NCI-H345 treated with DMSO at 0.1 percent for 48 hours (cell line): ENCODE measurements at regions not wholly inside any gene's neighbourhood (a gene's known extent, or its start where the extent isn't known, plus 50 kb on each side); places are given as distances from the start of the nearest gene placed in this dataset.
"Not testable (repeated sequence)": the region's sequence is repeated elsewhere in the genome, so short reads cannot be mapped to it uniquely, and the experiment has no call there.

ENCODE experiments used
- DNase-seq: peaks from one replicate; lab custom pipeline; 2025; ENCODE audit not compliant: unreplicated experiment; lab: John Stamatoyannopoulos, UW

DNA sequence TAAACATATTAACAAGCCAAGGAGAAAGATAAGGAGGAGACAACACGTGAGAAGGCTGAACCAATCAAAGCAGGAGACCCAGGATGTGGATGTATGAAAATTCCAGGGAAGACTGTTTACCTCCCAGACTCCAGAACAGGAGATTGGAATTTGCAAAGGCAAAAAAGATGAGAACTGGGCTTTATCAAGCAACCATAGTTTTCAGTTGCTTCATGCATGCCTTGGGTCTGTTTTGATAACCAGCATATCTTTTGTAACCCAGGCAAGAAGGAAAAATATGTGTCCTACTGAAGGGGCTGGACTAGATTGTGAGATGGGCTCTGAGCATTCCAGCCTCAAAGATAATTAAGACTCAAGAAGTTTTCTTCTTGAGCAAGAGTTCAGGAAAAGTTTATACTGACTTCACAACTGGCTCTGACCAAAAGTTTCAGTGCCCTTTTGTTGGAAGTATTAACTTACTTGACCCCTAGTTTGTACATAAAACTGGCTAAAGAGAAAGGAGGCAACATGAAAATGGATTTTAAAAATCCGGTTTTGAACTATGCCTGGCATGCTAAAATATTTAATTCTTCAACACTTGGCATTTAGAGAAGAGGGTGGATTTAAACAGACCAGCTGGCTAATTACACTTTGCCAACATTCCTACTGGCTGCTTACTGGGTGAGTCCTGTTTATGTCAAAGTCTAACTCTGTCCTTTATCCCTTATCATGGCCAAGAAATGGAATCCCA lies 79.3 kb upstream of the CD28 start:
- no peak for DNase-seq

DNA sequence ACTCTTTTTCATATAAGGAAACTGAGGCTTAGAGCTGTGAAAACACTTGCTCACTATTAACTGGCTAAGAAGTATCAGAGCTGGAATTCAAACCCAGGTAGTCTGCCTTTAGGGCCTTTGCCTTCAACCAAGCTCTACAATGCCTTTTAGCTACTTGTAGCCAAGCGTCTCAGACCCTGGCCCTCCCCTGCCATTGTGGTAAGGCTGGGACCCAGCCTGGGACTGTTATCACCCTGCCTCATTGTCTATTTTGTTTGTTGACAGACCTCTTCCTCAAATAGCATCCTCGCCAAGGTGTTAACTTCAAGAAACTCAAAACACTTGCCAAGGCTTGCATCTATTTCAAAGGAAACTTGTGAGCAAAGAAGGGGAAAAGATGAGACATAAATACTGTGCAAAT lies 76.7 kb upstream of the CD28 start:
- DNase-seq: no peak

DNA sequence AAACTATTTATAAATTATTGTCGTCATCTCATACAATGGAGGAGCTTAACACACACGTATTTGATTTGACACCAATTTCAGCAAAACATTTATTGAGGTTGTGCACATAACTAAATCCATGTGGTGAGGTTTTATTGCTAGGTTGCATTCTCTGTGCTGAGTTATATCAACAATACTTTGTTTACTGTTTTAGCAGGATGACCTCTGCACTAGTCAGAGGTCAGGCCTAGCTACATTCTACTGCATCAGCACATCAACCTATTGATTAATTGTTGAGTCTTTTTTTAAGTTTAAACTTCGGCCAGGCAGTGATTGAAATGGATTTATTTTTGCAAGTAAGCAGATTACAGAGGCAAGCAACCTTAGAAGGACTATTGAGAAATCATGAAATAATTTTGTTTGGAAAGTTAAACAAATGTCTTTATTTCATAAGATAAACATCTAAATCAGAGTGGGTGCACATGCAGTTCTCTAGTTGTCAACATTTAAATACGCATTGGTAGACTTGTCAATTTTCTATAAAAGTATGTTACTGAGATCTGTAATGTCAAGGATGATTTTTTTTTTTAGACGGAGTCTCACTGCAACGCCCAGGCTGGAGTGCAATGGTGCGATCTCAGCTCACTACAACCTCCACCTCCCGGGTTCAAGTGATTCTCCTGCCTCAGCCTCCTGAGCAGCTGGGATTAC lies 75.2 kb upstream of the CD28 start:
- no peak for DNase-seq

DNA sequence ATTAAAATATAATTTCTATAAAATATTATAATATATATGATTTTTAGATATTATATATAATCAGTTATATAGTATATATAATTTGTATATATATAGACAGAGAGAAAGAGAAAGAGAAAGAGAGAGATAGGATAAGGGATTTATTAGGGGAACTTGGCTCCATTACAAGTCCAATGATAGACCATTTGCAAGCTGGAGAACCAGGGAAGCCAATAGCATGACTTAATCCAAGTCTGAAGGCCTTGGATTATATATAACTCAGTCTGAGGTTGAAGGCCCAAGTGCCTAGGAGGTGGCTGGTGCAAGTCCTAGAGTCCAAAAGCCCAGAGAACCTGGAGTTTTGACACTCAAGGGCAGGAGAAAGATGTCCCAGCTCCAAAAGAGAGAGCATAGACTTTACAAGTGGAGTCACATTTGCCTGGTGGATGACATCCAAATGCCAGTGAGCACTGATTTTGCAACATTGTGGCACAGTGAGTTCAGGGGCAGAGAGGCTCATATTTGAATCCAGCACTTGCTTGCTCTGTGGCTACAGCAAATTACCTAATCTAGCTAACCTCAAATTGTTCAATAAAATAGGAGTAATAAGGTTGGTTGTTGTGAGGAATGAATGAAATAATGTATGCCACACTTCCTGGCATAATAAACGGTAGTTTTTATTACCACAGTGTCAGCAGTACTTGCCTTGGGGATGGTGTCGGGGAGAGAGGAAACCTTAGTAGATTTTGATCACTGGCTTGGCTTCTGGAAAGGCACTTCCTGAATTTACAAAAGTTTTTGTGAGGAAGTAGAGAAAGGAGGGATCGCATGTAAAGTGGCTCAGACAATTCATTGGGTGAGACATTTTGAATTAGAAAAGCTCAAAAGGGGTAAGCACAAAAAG lies 69.6 kb upstream of the CD28 start:
- no peak for DNase-seq

DNA sequence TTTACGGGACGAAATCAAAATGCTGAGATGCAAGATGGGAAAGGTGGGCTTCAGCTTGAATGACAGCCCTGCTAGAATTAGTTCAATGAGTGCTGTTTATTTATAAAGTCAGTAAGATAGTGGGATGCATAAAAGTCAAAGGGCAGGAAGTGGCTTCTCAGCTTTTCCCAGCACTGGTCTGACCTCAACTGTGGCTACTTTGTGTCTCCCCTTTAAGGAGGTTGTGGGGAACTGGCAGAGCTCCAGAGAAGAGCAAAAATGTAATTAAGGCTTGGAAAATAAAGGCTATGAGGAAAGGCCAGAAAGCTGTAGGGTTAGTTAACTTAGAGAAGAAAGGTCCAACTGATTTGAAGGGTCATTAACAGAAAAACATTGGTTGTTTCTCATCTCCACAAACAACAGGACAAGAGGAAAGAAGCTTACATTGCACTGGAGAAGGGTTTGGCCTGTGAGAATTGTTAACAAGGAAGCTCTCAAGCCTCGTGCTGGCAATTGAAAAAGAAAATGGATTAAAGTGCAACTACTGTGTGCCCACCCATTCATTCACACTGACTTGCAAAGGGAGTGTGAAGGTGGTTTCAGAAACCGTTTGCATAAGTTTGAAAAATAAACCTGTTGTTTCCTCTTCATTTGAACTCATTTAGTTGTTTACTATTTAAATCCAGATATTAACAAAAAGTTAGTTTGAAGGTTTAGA lies 68.8 kb upstream of the CD28 start:
- DNase-seq: no peak

DNA sequence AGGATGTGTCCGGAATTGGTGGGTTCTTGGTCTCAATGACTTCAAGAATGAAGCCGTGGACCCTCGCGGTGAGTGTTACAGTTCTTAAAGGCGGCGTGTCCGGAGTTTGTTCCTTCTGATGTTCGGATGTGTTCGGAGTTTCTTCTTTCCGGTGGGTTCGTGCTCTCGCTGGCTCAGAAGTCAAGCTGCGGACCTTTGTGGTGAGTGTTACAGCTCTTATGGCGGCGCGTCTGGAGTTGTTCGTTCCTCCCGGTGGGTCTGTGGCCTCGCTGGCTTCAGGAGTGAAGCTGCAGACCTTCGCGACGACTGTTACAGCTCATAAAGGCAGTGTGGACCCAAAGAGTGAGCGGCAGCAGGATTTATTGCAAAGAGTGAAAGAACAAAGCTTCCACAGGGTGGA lies 64.6 kb upstream of the CD28 start:
- DNase-seq: not testable (repeated sequence)

DNA sequence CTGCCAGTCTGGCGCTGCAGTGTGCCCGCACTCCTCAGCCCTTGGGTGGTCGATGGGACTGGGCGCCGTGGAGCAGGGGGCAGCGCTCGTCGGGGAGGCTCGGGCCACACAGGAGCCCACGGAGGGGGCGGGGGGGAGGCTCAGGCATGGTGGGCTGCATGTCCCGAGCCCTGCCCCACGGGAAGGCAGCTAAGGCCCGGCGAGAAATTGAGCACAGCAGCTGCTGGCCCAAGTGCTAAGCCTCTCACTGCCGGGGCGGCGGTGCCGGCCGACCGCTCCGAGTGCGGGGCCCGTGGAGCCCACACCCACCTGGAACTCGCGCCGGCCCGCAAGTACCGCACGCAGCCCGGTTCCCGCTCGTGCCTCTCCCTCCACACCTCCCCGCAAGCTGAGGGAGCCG lies 63.6 kb upstream of the CD28 start:
- not testable (repeated sequence) for DNase-seq

DNA sequence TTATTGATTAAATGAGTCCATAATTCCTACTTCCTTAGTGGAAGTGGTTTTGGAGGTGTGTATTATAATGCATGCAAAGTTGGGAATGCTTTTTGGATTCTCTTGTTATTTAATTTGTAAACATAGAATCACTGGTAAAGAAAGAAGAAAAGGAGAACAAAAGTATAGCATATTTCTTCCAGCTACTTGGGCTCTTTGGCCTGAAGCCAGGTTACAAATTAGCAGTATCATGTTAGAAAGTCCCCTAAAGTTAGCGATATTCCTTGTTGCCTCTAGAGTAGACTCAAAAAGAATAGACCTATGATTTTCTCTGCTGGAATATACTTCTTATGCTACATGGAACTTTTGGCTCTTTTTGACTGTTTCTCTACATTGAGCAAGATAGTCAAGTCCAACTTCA lies 60.6 kb upstream of the CD28 start:
- DNase-seq: no peak

DNA sequence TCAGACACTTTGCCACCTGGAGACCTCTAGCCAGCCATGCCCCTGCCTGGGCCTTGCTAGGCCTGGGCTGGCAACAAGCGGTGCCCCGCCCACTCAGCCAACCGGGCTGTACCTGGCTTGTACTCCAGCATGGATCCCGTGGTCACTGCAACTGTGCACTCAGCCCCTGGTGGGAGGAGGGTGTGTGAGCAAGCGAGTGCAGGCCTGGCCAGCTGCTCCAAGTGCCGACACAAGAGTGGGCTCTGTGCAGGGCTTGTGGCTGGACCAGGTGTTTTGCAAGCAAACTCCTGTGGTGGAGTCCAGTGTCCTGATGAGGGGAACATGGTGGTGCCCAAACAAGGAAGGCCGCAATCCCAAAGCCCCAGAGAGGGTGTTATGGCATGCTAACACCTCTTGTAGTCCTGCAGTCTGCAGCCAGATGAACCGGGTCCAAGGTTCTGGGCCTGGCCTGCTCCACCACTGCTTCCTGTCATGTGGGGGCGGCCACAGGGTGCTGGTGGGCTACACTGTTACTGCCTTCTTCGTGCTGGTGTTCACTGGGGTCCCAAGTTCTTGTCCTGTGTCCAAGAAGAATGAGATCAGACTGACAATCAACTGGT lies 60.1 kb upstream of the CD28 start:
- no peak for DNase-seq

DNA sequence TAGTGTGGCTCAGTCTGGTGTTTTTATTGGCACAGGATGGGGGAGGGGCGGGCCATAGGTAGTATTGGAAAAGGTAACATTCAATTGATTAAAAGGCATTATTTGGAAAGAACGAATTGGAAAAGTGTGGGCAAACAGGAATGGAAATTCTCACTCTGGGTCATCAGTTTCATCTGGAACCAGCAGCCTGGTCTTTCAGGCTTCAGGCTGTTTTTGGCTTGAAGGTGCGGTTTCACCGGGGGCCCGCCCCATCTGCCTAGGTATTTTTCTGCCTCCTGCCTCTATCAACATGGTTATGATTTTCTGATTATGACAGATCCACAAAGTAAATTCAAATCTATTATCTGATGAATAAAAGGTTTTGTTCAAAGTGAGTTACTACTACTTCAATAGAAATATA lies 59.5 kb upstream of the CD28 start:
- no peak for DNase-seq

DNA sequence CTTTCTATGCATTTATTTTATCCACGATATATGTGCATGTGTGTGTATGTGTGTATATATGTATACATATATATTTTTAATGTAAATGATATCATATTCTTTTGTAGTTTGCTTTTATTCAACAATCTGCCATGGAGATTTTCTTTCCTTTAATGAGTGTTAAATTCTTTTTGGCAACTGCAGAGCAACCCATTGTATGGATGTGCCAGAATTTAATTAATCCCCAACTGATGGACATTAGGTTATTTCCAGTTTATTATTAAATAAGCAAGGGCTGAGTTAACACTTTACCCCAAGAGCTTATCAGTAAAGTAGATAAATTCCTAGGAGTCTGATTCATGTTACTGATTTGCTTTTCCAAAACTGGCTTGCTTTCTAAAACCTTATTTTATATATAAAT lies 58.9 kb upstream of the CD28 start:
- no peak for DNase-seq

DNA sequence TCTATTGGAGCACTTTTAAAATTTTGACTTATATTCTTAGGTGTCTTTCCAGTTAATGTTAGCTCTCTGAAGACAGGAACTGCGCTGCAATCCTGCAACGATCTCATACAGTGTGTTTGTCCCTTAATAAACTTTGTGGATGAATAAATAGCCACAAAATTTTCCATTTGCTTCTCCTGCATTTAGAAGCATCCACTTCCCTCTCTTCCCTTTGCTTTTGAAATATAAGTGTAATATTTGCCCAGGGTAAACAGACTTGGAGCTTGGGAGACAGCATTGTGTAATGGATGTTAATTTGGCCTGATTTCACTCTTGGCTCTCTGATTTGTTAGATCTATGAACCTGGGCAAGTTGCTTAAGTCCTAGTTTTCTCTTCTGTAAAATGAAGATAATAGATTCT lies 58.2 kb upstream of the CD28 start:
- no peak for DNase-seq

DNA sequence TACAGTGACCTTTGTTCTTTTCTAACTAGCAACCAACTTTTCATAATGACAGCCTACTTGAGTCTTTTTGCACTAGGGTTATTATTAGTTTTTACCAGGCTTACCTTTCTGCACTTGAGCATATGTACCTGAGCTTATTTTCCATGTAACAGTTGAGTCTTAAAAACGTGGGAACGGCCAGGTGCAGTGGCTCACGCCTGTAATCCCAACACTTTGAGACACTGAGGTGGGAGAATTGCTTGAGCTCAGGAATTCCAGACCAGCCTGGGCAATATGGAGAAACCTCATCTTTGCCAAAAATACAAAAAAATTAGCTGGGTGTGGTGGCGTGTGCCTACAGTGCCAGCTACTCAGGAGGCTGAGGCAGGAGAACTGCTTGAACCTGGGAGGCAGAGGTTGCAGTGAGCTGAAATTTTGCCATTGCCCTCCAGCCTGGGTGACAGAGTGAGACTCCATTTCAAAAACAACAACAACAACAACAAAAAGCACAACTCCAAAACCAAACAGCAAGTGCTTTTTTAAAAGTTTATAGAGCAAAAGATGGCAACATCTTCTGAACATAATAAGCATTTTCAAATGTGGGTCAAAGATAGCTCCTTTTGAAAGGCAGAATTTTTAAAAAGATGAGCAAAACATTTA lies 57.1 kb upstream of the CD28 start:
- peak; percentile 5 for DNase-seq

DNA sequence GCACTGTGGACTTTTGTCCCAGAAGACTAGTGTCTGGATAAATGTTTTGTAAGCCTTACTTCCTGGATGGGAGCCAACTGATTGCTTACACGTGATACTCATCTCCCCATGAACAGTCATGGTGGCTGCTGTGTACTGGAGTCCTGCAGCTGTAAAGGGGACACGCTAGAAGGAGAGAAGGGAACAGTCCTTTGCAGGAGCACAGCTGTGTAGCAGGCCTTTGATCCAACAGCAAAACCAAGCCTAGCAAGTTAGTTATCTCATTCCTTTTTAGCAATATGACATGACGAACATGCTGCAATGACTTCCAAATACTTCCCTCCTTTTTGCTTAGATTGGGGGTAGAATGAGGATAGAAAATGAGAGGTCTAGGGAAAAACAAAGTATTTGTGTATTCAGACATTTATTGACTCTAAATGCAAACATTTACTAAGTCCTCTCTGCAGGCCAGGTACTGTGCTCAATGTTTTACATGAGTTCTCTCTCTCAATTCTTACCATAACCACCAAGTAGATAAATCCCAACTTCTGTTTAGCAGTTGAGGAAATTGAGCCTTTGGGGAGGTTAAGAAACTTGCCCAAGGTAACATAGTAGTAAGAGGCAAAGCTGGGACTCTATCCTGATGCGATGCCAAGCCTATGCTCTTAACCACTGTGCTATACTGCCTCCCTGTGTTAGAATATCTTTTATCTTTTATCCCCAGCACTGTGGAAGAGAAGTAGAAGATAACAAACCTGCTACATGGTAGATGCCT lies 55.4 kb upstream of the CD28 start:
- peak; percentile 93 for DNase-seq

DNA sequence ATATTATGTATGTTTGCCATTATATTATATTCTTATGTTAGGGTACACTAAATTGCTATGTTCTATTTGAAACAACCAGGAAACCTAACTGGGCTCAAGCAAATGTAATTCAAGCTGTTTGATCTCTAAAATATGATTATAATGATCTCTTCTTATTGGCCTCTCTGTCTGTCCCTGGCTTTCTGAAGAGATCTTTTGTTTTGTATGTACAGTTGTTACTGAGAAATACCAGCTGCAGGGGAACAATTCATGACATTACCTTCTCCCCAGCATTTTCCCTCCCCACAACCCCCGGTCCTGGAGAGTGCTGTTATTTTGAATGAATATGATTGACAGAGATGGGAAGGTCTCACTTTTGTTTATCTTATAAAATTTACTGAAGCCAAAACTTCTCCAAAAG lies 54.8 kb upstream of the CD28 start:
- no peak for DNase-seq

DNA sequence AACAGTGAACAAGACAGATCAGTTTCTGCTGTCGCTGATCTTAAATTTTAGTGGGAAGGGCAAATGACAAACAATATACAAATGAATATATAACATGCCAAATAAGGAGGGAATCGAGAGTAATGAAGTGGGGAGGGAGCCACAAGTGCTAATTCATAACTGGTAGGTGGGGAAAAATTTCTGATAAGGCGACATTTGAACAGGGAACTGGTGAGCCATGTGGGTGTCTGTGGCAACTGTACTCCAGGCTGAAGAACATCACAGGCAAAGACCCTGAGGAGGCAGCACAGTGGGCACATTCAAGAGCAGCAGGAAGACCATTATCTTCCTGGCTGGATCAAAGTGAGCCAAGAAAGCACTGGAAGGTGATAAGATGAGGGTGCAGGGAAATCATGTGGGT lies 51.6 kb upstream of the CD28 start:
- DNase-seq: no peak

DNA sequence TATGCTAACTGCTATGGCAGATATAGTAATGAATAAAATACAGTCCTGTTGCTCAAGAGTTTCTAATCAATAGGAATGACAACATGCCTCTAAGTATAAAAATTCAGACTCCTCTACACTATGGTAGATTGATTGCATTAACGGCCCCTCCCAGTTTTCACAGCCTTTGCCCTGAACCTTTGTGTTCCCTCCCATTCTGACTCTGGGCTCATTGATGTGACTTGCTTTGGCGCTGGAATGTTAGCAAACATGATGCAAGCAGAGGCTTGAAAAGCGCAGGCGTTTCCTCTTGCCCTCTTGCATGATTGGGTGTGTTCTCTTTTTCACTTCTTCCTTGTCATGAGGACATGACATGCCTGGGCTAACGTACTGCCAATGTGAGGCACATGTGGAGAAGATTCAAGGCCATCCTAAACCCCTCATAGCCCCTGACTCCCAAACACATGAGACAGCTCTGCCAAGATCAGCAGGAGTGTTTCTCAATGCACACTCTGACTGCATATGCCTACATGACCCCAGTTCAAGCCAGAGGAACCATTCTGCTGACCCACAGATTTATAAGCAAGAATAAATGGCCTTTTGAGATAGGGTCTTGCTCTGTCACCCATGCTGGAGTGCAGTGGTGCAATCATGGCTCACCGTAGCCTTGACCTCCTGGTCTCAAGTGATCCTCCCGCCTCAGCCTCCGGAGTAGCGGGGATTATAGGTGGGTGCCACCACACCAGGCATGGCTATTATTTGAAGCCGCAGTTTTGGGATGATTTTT lies 49.7 kb upstream of the CD28 start:
- DNase-seq: no peak
